ENCODE measurements at regions not wholly inside any gene's neighbourhood (a gene's known extent, or its start where the extent isn't known, plus 50 kb on each side); places are given as distances from the start of the nearest gene placed in this dataset.
A peak's percentile ranks its signal among the peaks of the same experiment; 100 is the strongest.

- Mint-ChIP-seq H3K36me3 (ENCODE audit: insufficient read depth) (no peaks in the 10 kb centered on the region), H3K4me3 (ENCODE audit: low read depth) (no peak overlapping the region), H3K9me3 (ENCODE audit: low read depth) (no peaks in the 10 kb centered on the region), H3K27ac (no peak overlapping the region), H3K4me1 (ENCODE audit: low read depth) (no peaks in the 10 kb centered on the region), H3K27me3 (peaks cover 20% of the 10 kb centered on the region)
- DNase-seq (ENCODE audit: low spot score, unreplicated experiment): no peak
- TF ChIP-seq CTCF (IDR thresholded peaks at IDR 0.05; ENCODE audit: unreplicated experiment): no peak
These were observed 236.6 kb upstream of the PDE10A start for GRCh38 chr6:165899611-165900010.

GRCh38 chr6:165895421-165896165 lies 232.6 kb upstream of the PDE10A start:
- no peak for DNase-seq (ENCODE audit: low spot score, unreplicated experiment)
- H3K27ac Mint-ChIP-seq: no peak overlapping the region
- no peaks in the 10 kb centered on the region for H3K9me3 Mint-ChIP-seq (ENCODE audit: low read depth)
- peaks cover 27% of the 10 kb centered on the region for H3K27me3 Mint-ChIP-seq
- no peak overlapping the region for H3K4me3 Mint-ChIP-seq (ENCODE audit: low read depth)
- H3K4me1 Mint-ChIP-seq (ENCODE audit: low read depth): no peaks in the 10 kb centered on the region
- no peaks in the 10 kb centered on the region for H3K36me3 Mint-ChIP-seq (ENCODE audit: insufficient read depth)
- TF ChIP-seq CTCF (IDR thresholded peaks at IDR 0.05; ENCODE audit: unreplicated experiment): no peak

- Mint-ChIP-seq H3K27me3 (peaks cover 36% of the 10 kb centered on the region), H3K4me3 (ENCODE audit: low read depth) (no peak overlapping the region), H3K4me1 (ENCODE audit: low read depth) (no peaks in the 10 kb centered on the region), H3K9me3 (ENCODE audit: low read depth) (no peaks in the 10 kb centered on the region), H3K27ac (no peak overlapping the region), H3K36me3 (ENCODE audit: insufficient read depth) (no peaks in the 10 kb centered on the region)
- no peak for TF ChIP-seq CTCF (IDR thresholded peaks at IDR 0.05; ENCODE audit: unreplicated experiment)
- DNase-seq (ENCODE audit: low spot score, unreplicated experiment): no peak
These were observed 231.3 kb upstream of the PDE10A start for GRCh38 chr6:165894171-165894825.

GRCh38 chr6:165893431-165893830 lies 230.4 kb upstream of the PDE10A start:
- Mint-ChIP-seq H3K27me3 (peaks cover 38% of the 10 kb centered on the region), H3K9me3 (ENCODE audit: low read depth) (no peaks in the 10 kb centered on the region), H3K4me1 (ENCODE audit: low read depth) (no peaks in the 10 kb centered on the region), H3K4me3 (ENCODE audit: low read depth) (no peak overlapping the region), H3K27ac (no peak overlapping the region), H3K36me3 (ENCODE audit: insufficient read depth) (no peaks in the 10 kb centered on the region)
- no peak for DNase-seq (ENCODE audit: low spot score, unreplicated experiment)
- TF ChIP-seq CTCF (IDR thresholded peaks at IDR 0.05; ENCODE audit: unreplicated experiment): no peak

- Mint-ChIP-seq H3K27ac (no peak overlapping the region), H3K4me3 (ENCODE audit: low read depth) (no peak overlapping the region), H3K36me3 (ENCODE audit: insufficient read depth) (peaks cover 2% of the 10 kb centered on the region), H3K9me3 (ENCODE audit: low read depth) (peaks cover 9% of the 10 kb centered on the region), H3K27me3 (peaks cover 44% of the 10 kb centered on the region), H3K4me1 (ENCODE audit: low read depth) (no peaks in the 10 kb centered on the region)
- peak; percentile 15 for TF ChIP-seq CTCF (IDR thresholded peaks at IDR 0.05; ENCODE audit: unreplicated experiment)
- DNase-seq (ENCODE audit: low spot score, unreplicated experiment): no peak
These were observed 228.3 kb upstream of the PDE10A start for GRCh38 chr6:165891320-165891719.
